ENCODE measurements at regions not wholly inside any gene's neighbourhood (a gene's known extent, or its start where the extent isn't known, plus 50 kb on each side); places are given as distances from the start of the nearest gene placed in this dataset.

DNA sequence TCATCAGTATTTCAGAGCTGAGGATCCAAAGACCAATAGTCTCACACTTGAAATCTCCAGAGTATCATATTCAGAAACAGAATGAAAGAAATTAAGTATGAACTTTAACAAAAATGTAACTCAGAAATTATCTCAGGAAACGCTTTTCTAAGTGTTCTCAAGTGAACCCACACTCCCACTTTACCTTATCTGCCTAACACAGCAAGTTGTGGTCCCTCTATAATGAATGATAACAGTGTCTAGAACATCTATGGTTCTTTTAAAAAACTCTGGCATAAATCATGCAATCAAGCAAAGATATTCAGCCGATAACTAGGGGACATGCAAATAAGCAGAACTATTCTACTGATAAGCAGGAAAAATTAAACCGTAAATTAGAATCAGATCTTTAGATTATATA is 1574.2 kb downstream of the PLA2G4A start:
- DNase-seq (ENCODE audit: insufficient read length, low spot score) (no peak), FAIRE-seq (no peak)
- TF ChIP-seq, protein P1, sequence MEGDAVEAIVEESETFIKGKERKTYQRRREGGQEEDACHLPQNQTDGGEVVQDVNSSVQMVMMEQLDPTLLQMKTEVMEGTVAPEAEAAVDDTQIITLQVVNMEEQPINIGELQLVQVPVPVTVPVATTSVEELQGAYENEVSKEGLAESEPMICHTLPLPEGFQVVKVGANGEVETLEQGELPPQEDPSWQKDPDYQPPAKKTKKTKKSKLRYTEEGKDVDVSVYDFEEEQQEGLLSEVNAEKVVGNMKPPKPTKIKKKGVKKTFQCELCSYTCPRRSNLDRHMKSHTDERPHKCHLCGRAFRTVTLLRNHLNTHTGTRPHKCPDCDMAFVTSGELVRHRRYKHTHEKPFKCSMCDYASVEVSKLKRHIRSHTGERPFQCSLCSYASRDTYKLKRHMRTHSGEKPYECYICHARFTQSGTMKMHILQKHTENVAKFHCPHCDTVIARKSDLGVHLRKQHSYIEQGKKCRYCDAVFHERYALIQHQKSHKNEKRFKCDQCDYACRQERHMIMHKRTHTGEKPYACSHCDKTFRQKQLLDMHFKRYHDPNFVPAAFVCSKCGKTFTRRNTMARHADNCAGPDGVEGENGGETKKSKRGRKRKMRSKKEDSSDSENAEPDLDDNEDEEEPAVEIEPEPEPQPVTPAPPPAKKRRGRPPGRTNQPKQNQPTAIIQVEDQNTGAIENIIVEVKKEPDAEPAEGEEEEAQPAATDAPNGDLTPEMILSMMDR (IDR thresholded peaks at IDR 0.05; ENCODE audit: insufficient read depth, missing control alignments), result no peak

DNA sequence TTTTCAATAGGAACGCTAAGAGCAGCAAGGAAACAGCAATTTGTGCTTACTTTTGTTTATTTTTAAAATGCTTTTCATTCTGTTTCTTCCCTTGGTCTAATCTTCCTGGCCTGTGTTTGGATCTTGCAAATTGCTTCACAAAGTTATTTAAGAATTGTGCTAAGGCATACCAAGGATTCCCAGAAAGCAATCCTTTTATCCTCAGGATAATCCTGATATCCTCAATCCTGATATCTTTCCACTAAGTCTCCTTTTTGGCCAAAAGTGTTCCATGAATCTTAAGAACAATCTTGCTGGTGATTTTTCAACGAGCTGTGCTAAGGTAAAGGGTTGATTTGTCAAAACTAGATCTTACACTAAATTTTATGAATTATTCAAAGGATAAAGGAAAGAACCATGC is 1577.9 kb downstream of the PLA2G4A start:
- TF ChIP-seq, protein P1 (IDR thresholded peaks at IDR 0.05; ENCODE audit: insufficient read depth, missing control alignments), result no peak
- FAIRE-seq (peak; percentile 93), DNase-seq (ENCODE audit: insufficient read length, low spot score) (no peak)

DNA sequence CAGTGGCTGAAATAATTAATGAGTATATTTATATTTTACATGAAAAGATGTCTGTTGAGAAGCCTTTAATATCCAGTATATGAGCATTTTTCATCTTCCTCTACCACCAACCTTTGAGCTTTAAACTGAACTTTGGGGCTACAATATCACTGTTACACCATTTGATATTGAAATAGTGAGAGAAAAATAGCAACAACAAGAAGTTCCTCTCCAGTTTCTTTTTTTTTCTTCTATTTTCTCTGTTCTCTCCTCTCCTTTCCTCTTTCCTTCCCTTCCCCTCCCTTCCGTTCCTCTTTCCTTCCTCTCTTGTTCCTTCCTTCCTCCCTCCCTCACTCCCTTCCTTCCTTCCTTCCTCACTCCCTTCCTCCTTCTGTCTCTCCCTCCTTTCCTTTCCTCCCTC is 1591.4 kb downstream of the PLA2G4A start:
- TF ChIP-seq, protein P1 (IDR thresholded peaks at IDR 0.05; ENCODE audit: insufficient read depth, missing control alignments), result no peak
- FAIRE-seq, result peak; percentile 25
- DNase-seq (ENCODE audit: insufficient read length, low spot score), result no peak

DNA sequence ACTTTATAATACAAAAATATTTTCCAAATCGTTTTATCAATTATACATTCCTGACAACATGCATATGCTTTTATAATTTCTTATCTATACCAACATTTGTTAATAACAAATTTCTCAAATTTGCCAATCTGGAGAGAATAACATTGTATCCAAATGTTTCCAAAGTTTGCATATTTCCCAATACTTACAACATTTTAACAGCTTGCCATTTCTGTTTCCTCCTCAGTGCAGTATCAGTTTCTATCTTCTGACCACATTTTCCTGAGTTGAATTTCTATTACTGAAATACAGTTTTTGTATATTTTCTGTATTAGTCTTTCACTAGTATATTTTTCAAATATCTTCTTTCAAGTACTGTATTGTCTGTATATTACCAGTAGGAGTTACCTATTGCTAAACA is 1594.3 kb downstream of the PLA2G4A start:
- DNase-seq (ENCODE audit: insufficient read length, low spot score), result no peak
- FAIRE-seq, result peak; percentile 82
- TF ChIP-seq, protein P1 (IDR thresholded peaks at IDR 0.05; ENCODE audit: insufficient read depth, missing control alignments), result no peak

DNA sequence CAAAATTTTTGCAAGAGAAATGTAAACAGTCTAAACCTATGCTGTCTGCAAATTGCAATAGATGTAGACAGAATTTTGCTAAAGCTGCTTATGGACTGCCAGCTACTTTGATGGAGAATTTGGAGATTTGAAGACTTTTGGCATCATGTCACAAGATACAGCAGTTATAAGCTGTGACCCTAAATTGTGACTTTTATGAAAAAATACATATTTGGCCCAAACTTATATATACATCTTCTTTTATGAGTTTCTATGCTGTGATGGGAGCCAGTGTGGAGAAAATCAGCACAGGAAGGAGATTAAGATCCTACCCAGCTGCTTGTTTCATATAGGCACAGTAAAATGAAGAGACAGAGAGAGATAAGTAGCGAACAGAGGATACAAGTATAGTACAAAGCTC is 1595.4 kb downstream of the PLA2G4A start:
- DNase-seq (ENCODE audit: insufficient read length, low spot score) (no peak), FAIRE-seq (peak; percentile 16)
- TF ChIP-seq, protein P1 (IDR thresholded peaks at IDR 0.05; ENCODE audit: insufficient read depth, missing control alignments), result no peak

DNA sequence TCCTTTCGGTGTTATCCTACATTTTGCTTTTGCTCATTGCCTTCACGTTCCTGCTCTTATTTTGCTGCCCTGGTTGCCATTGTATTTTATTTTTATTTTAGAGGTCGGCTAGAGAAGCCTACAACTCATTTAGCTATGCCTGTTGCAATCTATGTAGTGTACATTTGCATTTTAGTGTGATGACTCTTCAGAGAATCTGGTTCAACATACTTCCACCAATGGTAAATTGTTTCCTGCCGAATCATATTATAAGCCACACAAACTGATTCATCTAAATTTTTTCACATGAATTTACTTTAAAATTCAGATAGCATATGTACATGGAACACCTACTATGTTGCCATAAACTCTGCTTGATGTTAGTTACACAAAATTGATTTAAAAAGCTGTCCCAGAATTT is 1596.9 kb downstream of the PLA2G4A start:
- FAIRE-seq (peak; percentile 66), DNase-seq (ENCODE audit: insufficient read length, low spot score) (no peak)
- TF ChIP-seq, protein P1 (IDR thresholded peaks at IDR 0.05; ENCODE audit: insufficient read depth, missing control alignments), result no peak

DNA sequence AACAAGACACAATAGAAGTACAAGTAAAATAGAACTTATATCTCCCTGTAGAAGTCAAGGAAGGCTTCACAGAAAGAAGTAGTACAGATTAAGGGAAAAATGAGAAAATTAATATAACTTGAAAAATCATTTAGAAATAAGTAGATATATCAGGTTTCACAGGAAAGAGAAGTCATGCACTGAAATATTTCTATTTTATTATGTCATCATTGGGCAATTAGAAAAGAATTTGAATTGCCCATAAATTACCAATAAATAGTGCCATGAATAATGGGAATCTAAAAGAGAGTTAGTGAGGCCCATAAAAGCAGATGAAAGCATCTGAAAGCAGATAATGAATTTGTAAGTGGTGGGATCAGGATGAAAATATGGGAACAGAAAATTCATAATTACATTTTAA is 1597.8 kb downstream of the PLA2G4A start:
- DNase-seq (ENCODE audit: insufficient read length, low spot score), result no peak
- no peak for FAIRE-seq

More for the DNA sequence above, 1597.8 kb downstream of the PLA2G4A start:
- TF ChIP-seq, protein P1 (IDR thresholded peaks at IDR 0.05; ENCODE audit: insufficient read depth, missing control alignments), result no peak

Measured in D721Med (cell line).